ENCODE measurements at regions not wholly inside any gene's neighbourhood (a gene's known extent, or its start where the extent isn't known, plus 50 kb on each side); places are given as distances from the start of the nearest gene placed in this dataset.
"Not testable (repeated sequence)": the region's sequence is repeated elsewhere in the genome, so short reads cannot be mapped to it uniquely, and the experiment has no call there.

DNA sequence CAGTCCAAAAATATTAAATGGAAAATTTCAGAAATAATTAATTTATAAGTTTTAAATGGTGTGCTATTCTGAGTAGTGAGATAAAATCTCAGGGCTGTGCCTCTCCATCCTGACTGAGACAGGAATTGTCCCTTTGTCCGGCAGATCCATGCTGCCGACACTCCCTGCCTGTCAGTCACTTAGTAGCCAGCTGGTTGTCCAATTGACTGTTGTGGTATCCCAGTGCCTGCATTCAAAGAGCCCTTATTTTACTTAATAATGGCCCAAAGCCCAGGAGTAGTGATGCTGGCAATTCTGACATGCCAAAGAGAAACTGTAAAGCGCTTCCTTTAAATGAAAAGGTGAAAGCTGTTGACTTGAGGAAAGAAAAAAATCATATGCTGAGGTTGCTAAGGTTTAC lies 157.5 kb downstream of the ENC1 start:
- Histone ChIP-seq H3F3A (ENCODE audit: low read depth) (no peaks in the 10 kb centered on the region), H3K9ac (ENCODE audit: low read depth, low read length, poor library complexity, severe bottlenecking) (no peak overlapping the region), H3K4me2 (ENCODE audit: low read depth, low read length, poor library complexity, severe bottlenecking) (no peak overlapping the region), H3K36me3 (ENCODE audit: insufficient read depth, low read length) (no peaks in the 10 kb centered on the region), H2AFZ (ENCODE audit: low read length) (no peak overlapping the region), H3K4me1 (ENCODE audit: insufficient read depth, low read length, poor library complexity, severe bottlenecking) (no peaks in the 10 kb centered on the region), H4K20me1 (ENCODE audit: insufficient read depth, low read length, poor library complexity, severe bottlenecking) (no peaks in the 10 kb centered on the region), H3K79me2 (ENCODE audit: insufficient read depth, low read length) (no peaks in the 10 kb centered on the region), H3K9me2 (replicated peaks; ENCODE audit: low read depth, low read length) (no peaks in the 10 kb centered on the region), H3K4me3 (ENCODE audit: low read length, poor library complexity, severe bottlenecking) (no peak overlapping the region), H3K9me3 (ENCODE audit: insufficient read depth, low read depth, low read length) (no peaks in the 10 kb centered on the region), H3K27me3 (ENCODE audit: insufficient read depth, low read length, poor library complexity, severe bottlenecking) (no peaks in the 10 kb centered on the region)
- no peak for TF ChIP-seq EZH2phosphoT487 (IDR thresholded peaks at IDR 0.05; ENCODE audit: borderline replicate concordance)
- TF ChIP-seq, protein P1, sequence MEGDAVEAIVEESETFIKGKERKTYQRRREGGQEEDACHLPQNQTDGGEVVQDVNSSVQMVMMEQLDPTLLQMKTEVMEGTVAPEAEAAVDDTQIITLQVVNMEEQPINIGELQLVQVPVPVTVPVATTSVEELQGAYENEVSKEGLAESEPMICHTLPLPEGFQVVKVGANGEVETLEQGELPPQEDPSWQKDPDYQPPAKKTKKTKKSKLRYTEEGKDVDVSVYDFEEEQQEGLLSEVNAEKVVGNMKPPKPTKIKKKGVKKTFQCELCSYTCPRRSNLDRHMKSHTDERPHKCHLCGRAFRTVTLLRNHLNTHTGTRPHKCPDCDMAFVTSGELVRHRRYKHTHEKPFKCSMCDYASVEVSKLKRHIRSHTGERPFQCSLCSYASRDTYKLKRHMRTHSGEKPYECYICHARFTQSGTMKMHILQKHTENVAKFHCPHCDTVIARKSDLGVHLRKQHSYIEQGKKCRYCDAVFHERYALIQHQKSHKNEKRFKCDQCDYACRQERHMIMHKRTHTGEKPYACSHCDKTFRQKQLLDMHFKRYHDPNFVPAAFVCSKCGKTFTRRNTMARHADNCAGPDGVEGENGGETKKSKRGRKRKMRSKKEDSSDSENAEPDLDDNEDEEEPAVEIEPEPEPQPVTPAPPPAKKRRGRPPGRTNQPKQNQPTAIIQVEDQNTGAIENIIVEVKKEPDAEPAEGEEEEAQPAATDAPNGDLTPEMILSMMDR (conservative IDR thresholded peaks at IDR 0.05; ENCODE audit: low read length), result no peak

DNA sequence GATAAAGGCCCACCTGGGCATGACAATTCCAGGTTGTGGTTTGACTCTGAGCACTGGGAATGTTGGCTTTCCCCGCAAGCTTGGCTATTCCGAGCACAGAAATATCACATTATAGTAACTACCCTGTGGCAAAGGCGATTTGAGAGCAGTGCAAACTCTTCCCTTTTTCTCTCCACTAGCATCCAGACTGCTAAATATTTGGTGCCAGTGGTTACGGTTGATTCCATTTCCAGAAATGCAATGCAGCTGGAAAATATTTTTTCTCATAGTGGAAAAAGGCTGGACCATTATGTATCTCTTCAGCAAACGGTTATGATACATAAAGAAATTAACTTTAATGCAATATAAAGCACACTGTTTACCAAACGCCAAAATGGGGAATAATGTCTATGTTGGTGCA lies 158.0 kb downstream of the ENC1 start:
- Histone ChIP-seq H3K27me3 (ENCODE audit: insufficient read depth, low read length, poor library complexity, severe bottlenecking) (no peaks in the 10 kb centered on the region), H3F3A (ENCODE audit: low read depth) (no peaks in the 10 kb centered on the region), H3K4me1 (ENCODE audit: insufficient read depth, low read length, poor library complexity, severe bottlenecking) (no peaks in the 10 kb centered on the region), H3K4me3 (ENCODE audit: low read length, poor library complexity, severe bottlenecking) (no peak overlapping the region), H3K9ac (ENCODE audit: low read depth, low read length, poor library complexity, severe bottlenecking) (no peak overlapping the region), H4K20me1 (ENCODE audit: insufficient read depth, low read length, poor library complexity, severe bottlenecking) (no peaks in the 10 kb centered on the region), H2AFZ (ENCODE audit: low read length) (no peak overlapping the region), H3K36me3 (ENCODE audit: insufficient read depth, low read length) (no peaks in the 10 kb centered on the region), H3K4me2 (ENCODE audit: low read depth, low read length, poor library complexity, severe bottlenecking) (no peak overlapping the region), H3K9me3 (ENCODE audit: insufficient read depth, low read depth, low read length) (no peaks in the 10 kb centered on the region), H3K9me2 (replicated peaks; ENCODE audit: low read depth, low read length) (no peaks in the 10 kb centered on the region), H3K79me2 (ENCODE audit: insufficient read depth, low read length) (no peaks in the 10 kb centered on the region)
- TF ChIP-seq EZH2phosphoT487 (IDR thresholded peaks at IDR 0.05; ENCODE audit: borderline replicate concordance), result no peak
- TF ChIP-seq, protein P1 (conservative IDR thresholded peaks at IDR 0.05; ENCODE audit: low read length), result no peak

DNA sequence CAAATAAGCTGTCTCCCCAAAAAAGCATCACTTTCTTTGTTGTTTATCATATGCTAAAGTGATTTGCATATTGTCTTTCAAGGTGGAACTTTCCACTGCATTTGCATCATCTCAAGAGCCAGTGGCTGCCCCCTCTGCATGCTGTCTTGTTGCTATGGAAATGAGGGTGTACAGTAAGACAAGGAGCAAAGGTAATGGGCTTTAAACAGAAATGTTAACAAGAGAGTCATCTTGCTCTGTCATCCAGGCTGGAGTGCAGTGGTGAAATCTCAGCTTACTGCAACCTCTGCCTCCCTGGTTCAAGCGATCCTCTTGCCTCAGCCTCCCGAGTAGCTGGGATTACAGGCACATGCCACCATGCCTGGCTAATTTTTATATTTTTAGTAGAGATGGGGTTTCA lies 159.2 kb downstream of the ENC1 start:
- H3K4me3 ChIP-seq (ENCODE audit: low read length, poor library complexity, severe bottlenecking); H3F3A ChIP-seq (ENCODE audit: low read depth); H3K9ac ChIP-seq (ENCODE audit: low read depth, low read length, poor library complexity, severe bottlenecking); H3K4me1 ChIP-seq (ENCODE audit: insufficient read depth, low read length, poor library complexity, severe bottlenecking); H4K20me1 ChIP-seq (ENCODE audit: insufficient read depth, low read length, poor library complexity, severe bottlenecking); H3K36me3 ChIP-seq (ENCODE audit: insufficient read depth, low read length); H3K9me2 ChIP-seq (replicated peaks; ENCODE audit: low read depth, low read length); H3K27me3 ChIP-seq (ENCODE audit: insufficient read depth, low read length, poor library complexity, severe bottlenecking); H2AFZ ChIP-seq (ENCODE audit: low read length); H3K79me2 ChIP-seq (ENCODE audit: insufficient read depth, low read length); H3K4me2 ChIP-seq (ENCODE audit: low read depth, low read length, poor library complexity, severe bottlenecking); H3K9me3 ChIP-seq (ENCODE audit: insufficient read depth, low read depth, low read length): not testable (repeated sequence)

DNA sequence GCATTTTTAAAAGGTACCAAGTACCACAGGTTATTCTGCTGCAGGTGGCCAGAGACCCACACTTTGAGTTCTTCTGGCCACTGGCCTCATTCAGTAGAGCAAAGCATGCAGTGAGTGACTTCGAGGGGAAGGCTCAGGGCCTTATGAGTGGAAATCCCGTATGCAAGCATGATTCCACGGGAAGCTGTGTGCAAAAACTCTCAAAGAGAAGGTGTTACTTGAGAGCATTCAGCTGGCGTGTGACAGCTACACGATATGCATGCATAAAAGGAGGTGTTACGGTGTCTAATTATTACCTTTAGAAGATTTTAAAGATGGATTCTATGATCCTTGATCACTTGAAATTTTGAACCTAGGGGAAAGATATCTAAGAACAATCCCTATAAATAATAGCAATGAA lies 160.3 kb downstream of the ENC1 start:
- H4K20me1 ChIP-seq (ENCODE audit: insufficient read depth, low read length, poor library complexity, severe bottlenecking), result no peaks in the 10 kb centered on the region
- H3K9me3 ChIP-seq (ENCODE audit: insufficient read depth, low read depth, low read length), result no peaks in the 10 kb centered on the region
- TF ChIP-seq, protein P1 (conservative IDR thresholded peaks at IDR 0.05; ENCODE audit: low read length), result no peak
- TF ChIP-seq EZH2phosphoT487 (IDR thresholded peaks at IDR 0.05; ENCODE audit: borderline replicate concordance), result no peak
- no peaks in the 10 kb centered on the region for H3K79me2 ChIP-seq (ENCODE audit: insufficient read depth, low read length)
- no peaks in the 10 kb centered on the region for H3K27me3 ChIP-seq (ENCODE audit: insufficient read depth, low read length, poor library complexity, severe bottlenecking)
- no peaks in the 10 kb centered on the region for H3K9me2 ChIP-seq (replicated peaks; ENCODE audit: low read depth, low read length)
- no peaks in the 10 kb centered on the region for H3K36me3 ChIP-seq (ENCODE audit: insufficient read depth, low read length)
- no peaks in the 10 kb centered on the region for H3F3A ChIP-seq (ENCODE audit: low read depth)
- no peak overlapping the region for H3K4me3 ChIP-seq (ENCODE audit: low read length, poor library complexity, severe bottlenecking)
- no peak overlapping the region for H3K4me2 ChIP-seq (ENCODE audit: low read depth, low read length, poor library complexity, severe bottlenecking)
- no peak overlapping the region for H2AFZ ChIP-seq (ENCODE audit: low read length)
- H3K9ac ChIP-seq (ENCODE audit: low read depth, low read length, poor library complexity, severe bottlenecking), result no peak overlapping the region
- no peaks in the 10 kb centered on the region for H3K4me1 ChIP-seq (ENCODE audit: insufficient read depth, low read length, poor library complexity, severe bottlenecking)

Measured in Loucy (cell line).